A549 (cell line): ENCODE measurements at regions not wholly inside any gene's neighbourhood (a gene's known extent, or its start where the extent isn't known, plus 50 kb on each side); places are given as distances from the start of the nearest gene placed in this dataset.

Experiments used
- FOSL2 ChIP-seq, 2 experiments: fragments of 450-650 bp in 1 of 2; fragments of >200 bp in 1 of 2; sonication (Bioruptor Twin) in 1 of 2; formaldehyde crosslinking; IDR thresholded peaks; 2 replicates each; pipeline versions ENCODE4 v1.5.0 to v1.6.1; 2016 to 2020; ENCODE audit warnings: mild to moderate bottlenecking in 1 of 2, moderate library complexity in 1 of 2
- TF ChIP-seq, protein P1 (sequence below): fragments of >200 bp; sonication (Bioruptor Twin); formaldehyde crosslinking; IDR thresholded peaks from 3 replicates; pipeline ENCODE4 v1.5.1; 2016

DNA sequence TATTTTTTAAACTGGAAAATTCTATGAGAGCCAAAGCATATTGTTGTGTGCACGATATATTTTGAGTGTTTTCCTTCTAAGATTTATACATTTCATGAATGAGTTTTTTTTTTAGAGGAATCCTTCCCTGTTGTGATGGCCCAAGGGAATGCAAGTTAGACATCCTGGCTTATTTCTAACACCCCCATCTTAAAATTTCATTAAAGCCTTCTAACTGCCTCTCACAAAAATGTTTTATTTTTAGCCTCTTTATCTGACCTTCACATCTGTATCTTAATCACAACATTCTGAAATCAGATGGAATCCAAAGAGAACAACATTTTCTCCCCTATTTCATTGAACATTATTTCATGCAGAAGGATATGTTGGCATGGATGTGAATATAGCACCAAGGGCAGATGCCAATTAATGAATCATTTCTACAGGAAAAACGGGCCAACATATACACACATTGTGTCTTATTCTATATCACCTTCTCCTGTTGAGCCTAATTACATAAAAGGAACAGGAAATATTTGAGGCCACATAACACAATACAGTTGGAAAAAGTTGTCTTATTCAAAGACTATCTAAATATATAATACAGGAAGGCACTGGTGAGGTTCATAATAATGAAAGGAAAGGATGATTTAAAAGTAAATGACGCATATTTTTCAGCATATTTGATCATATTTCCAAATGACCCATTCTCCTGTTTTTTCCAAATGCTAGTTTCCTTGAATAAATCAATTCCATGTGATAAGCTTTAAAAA is 455.5 kb downstream of the TTLL7 start:
- TF ChIP-seq, protein P1, sequence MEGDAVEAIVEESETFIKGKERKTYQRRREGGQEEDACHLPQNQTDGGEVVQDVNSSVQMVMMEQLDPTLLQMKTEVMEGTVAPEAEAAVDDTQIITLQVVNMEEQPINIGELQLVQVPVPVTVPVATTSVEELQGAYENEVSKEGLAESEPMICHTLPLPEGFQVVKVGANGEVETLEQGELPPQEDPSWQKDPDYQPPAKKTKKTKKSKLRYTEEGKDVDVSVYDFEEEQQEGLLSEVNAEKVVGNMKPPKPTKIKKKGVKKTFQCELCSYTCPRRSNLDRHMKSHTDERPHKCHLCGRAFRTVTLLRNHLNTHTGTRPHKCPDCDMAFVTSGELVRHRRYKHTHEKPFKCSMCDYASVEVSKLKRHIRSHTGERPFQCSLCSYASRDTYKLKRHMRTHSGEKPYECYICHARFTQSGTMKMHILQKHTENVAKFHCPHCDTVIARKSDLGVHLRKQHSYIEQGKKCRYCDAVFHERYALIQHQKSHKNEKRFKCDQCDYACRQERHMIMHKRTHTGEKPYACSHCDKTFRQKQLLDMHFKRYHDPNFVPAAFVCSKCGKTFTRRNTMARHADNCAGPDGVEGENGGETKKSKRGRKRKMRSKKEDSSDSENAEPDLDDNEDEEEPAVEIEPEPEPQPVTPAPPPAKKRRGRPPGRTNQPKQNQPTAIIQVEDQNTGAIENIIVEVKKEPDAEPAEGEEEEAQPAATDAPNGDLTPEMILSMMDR = no peak
- no peak for TF ChIP-seq FOSL2 (IDR thresholded peaks at IDR 0.05)
- no peak for TF ChIP-seq FOSL2 (CRISPR knock-in tag; IDR thresholded peaks at IDR 0.05)
